Astrocyte (in vitro differentiated cells and primary cell): ENCODE measurements at regions not wholly inside any gene's neighbourhood (a gene's known extent, or its start where the extent isn't known, plus 50 kb on each side); places are given as distances from the start of the nearest gene placed in this dataset.
A peak's percentile ranks its signal among the peaks of the same experiment; 100 is the strongest.

Source experiments
- DNase-seq: peaks from one replicate; pipeline ENCODE4 v3.0.0-alpha.2; 2010; ENCODE audit warnings: low read depth
- FAIRE-seq: peaks from 2 replicates; lab custom pipeline; 2011; peaks lifted over from hg19 to GRCh38; lab: Jason Lieb, UNC
- H2AFZ ChIP-seq: 2 replicates; pipeline ENCODE4 v1.6.0; 2012; ENCODE audit warnings: low read depth, low read length, inconsistent platforms
- H3K27ac ChIP-seq: 2 replicates; pipeline ENCODE4 v1.5.1; 2011; ENCODE audit warnings: low read depth, low read length, inconsistent platforms
- H3K27me3 ChIP-seq: 2 replicates; pipeline ENCODE4 v1.6.0; 2011; ENCODE audit warnings: low read length, inconsistent platforms; ENCODE audit not compliant: insufficient read depth
- H3K36me3 ChIP-seq: 2 replicates; pipeline ENCODE4 v1.5.1; 2011; ENCODE audit warnings: low read length, inconsistent platforms; ENCODE audit not compliant: insufficient read depth
- H3K4me1 ChIP-seq: 2 replicates; pipeline ENCODE4 v1.5.1; 2011; ENCODE audit warnings: low read length, inconsistent platforms; ENCODE audit not compliant: insufficient read depth
- H3K4me2 ChIP-seq: 2 replicates; pipeline ENCODE4 v1.6.0; 2012; ENCODE audit warnings: low read length, inconsistent platforms
- H3K4me3 ChIP-seq: 2 replicates; pipeline ENCODE4 v1.5.1; 2011; ENCODE audit warnings: low read depth, mild to moderate bottlenecking, low read length, inconsistent platforms; ENCODE audit not compliant: insufficient read depth
- H3K79me2 ChIP-seq: 2 replicates; pipeline ENCODE4 v1.6.0; 2012; ENCODE audit warnings: mild to moderate bottlenecking, low read length, inconsistent platforms; ENCODE audit not compliant: insufficient read depth
- H3K9ac ChIP-seq: 2 replicates; pipeline ENCODE4 v1.6.0; 2012; ENCODE audit warnings: mild to moderate bottlenecking, low read length, inconsistent platforms
- H3K9me3 ChIP-seq: 2 replicates; pipeline ENCODE4 v1.5.1; 2012; ENCODE audit warnings: low read depth, mild to moderate bottlenecking, low read length, inconsistent platforms; ENCODE audit not compliant: insufficient read depth
- H4K20me1 ChIP-seq: 2 replicates; pipeline ENCODE4 v1.6.0; 2012; ENCODE audit warnings: low read length, inconsistent platforms; ENCODE audit not compliant: insufficient read depth
- H3K27ac Mint-ChIP-seq: one replicate; pipeline ENCODE4 v1.8.0; 2021; ENCODE audit warnings: mild to moderate bottlenecking, mixed read lengths; ENCODE audit not compliant: unreplicated experiment
- H3K27me3 Mint-ChIP-seq: one replicate; pipeline ENCODE4 v1.8.0; 2021; ENCODE audit warnings: low read depth, mixed read lengths; ENCODE audit not compliant: unreplicated experiment
- H3K36me3 Mint-ChIP-seq: one replicate; pipeline ENCODE4 v1.8.0; 2021; ENCODE audit warnings: low read depth, mixed read lengths; ENCODE audit not compliant: unreplicated experiment
- H3K4me1 Mint-ChIP-seq: one replicate; pipeline ENCODE4 v1.8.0; 2021; ENCODE audit warnings: low read depth, mixed read lengths; ENCODE audit not compliant: unreplicated experiment
- H3K4me3 Mint-ChIP-seq: one replicate; pipeline ENCODE4 v1.8.0; 2021; ENCODE audit warnings: mild to moderate bottlenecking, moderate library complexity, mixed read lengths; ENCODE audit not compliant: unreplicated experiment
- H3K9me3 Mint-ChIP-seq: one replicate; pipeline ENCODE4 v1.8.0; 2021; ENCODE audit warnings: mild to moderate bottlenecking, mixed read lengths; ENCODE audit not compliant: unreplicated experiment
- CTCF ChIP-seq: IDR thresholded peaks from 2 replicates; pipeline ENCODE4 v1.5.1; 2011; ENCODE audit warnings: low read depth, mild to moderate bottlenecking, inconsistent platforms, low read length, moderate library complexity; ENCODE audit not compliant: insufficient read depth
- EZH2 ChIP-seq: IDR thresholded peaks from 2 replicates; pipeline ENCODE4 v1.6.1; 2012; ENCODE audit warnings: mild to moderate bottlenecking, low read length, inconsistent platforms; ENCODE audit not compliant: insufficient read depth

- Mint-ChIP-seq H3K27me3 (no peaks in the 10 kb centered on the region), H3K4me3 (no peak overlapping the region), H3K9me3 (peaks cover 5% of the 10 kb centered on the region), H3K27ac (no peak overlapping the region), H3K4me1 (no peaks in the 10 kb centered on the region), H3K36me3 (no peaks in the 10 kb centered on the region)
- no peaks in the 10 kb centered on the region for H3K27me3 ChIP-seq
- H2AFZ ChIP-seq: no peak overlapping the region
- no peak for TF ChIP-seq EZH2
- H3K36me3 ChIP-seq: no peaks in the 10 kb centered on the region
- H3K9ac ChIP-seq: no peak overlapping the region
- no peaks in the 10 kb centered on the region for H3K9me3 ChIP-seq
- no peaks in the 10 kb centered on the region for H3K79me2 ChIP-seq
- DNase-seq (no peak), FAIRE-seq (no peak)
- no peaks in the 10 kb centered on the region for H4K20me1 ChIP-seq
- no peak overlapping the region for H3K4me2 ChIP-seq
- H3K4me3 ChIP-seq: no peak overlapping the region
- no peak overlapping the region for H3K27ac ChIP-seq
- no peaks in the 10 kb centered on the region for H3K4me1 ChIP-seq
Measured at GRCh38 chr13:80284290-80284689, 56.6 kb downstream of the SPRY2 start.

- Mint-ChIP-seq H3K27ac (no peak overlapping the region), H3K9me3 (peaks cover 7% of the 10 kb centered on the region)
- H3K4me1 ChIP-seq: peaks cover 14% of the 10 kb centered on the region
Measured at GRCh38 chr13:80278706-80279105, 62.2 kb downstream of the SPRY2 start.

GRCh38 chr13:80276371-80277289, 64.3 kb downstream of the SPRY2 start:
- Histone ChIP-seq H3K27ac (peak overlapping the region; percentile 37), H3K36me3 (no peaks in the 10 kb centered on the region), H3K27me3 (no peaks in the 10 kb centered on the region), H2AFZ (peak overlapping the region; percentile 72), H3K4me3 (no peak overlapping the region), H3K9me3 (no peaks in the 10 kb centered on the region), H4K20me1 (no peaks in the 10 kb centered on the region), H3K4me2 (peak overlapping the region; percentile 65), H3K4me1 (peaks cover 14% of the 10 kb centered on the region), H3K9ac (peak overlapping the region; percentile 34), H3K79me2 (no peaks in the 10 kb centered on the region)
- Mint-ChIP-seq H3K4me3 (peak overlapping the region; percentile 15), H3K9me3 (peaks cover 8% of the 10 kb centered on the region), H3K27ac (peak overlapping the region; percentile 38), H3K27me3 (no peaks in the 10 kb centered on the region), H3K4me1 (peaks cover 21% of the 10 kb centered on the region), H3K36me3 (no peaks in the 10 kb centered on the region)
- DNase-seq: peak; percentile 71
- TF ChIP-seq CTCF (no peak), EZH2 (no peak)
- FAIRE-seq: no peak

More at GRCh38 chr13:80278706-80279105, 62.2 kb downstream of the SPRY2 start:
- no peaks in the 10 kb centered on the region for H4K20me1 ChIP-seq
- H3K4me2 ChIP-seq: no peak overlapping the region
- H3K27me3 ChIP-seq: no peaks in the 10 kb centered on the region
- no peak overlapping the region for H3K9ac ChIP-seq
- no peaks in the 10 kb centered on the region for H3K27me3 Mint-ChIP-seq
- no peaks in the 10 kb centered on the region for H3K79me2 ChIP-seq
- no peaks in the 10 kb centered on the region for H3K36me3 Mint-ChIP-seq
- H3K4me3 ChIP-seq: no peak overlapping the region
- no peaks in the 10 kb centered on the region for H3K9me3 ChIP-seq
- H3K4me1 Mint-ChIP-seq: peaks cover 21% of the 10 kb centered on the region
- no peak overlapping the region for H2AFZ ChIP-seq
- DNase-seq (no peak), FAIRE-seq (no peak)
- H3K36me3 ChIP-seq: no peaks in the 10 kb centered on the region
- TF ChIP-seq CTCF (no peak), EZH2 (no peak)
- H3K4me3 Mint-ChIP-seq: no peak overlapping the region
- H3K27ac ChIP-seq: no peak overlapping the region
